ENCODE measurements at regions not wholly inside any gene's neighbourhood (a gene's known extent, or its start where the extent isn't known, plus 50 kb on each side); places are given as distances from the start of the nearest gene placed in this dataset.

GRCh38 chr7:124137664-124138063 lies 104.8 kb upstream of the TMEM229A start:
- TF ChIP-seq SMAD3 (CRISPR knock-in tag; conservative IDR thresholded peaks at IDR 0.05) = no peak
- TF ChIP-seq SAFB2 (IDR thresholded peaks at IDR 0.05; ENCODE audit: borderline replicate concordance, low read depth, low read length, severe bottlenecking) = no peak
- no peak for TF ChIP-seq ZNF121 (CRISPR knock-in tag; conservative IDR thresholded peaks at IDR 0.05)
- TF ChIP-seq POLR2AphosphoS5 (IDR thresholded peaks at IDR 0.05; ENCODE audit: control insufficient read depth, insufficient read depth, low read depth, low read length) = no peak
- no peak for TF ChIP-seq MXI1 (IDR thresholded peaks at IDR 0.05; ENCODE audit: low read depth, low read length)

Data from K562 (cell line).